ENCODE measurements at regions not wholly inside any gene's neighbourhood (a gene's known extent, or its start where the extent isn't known, plus 50 kb on each side); places are given as distances from the start of the nearest gene placed in this dataset.
A peak's percentile ranks its signal among the peaks of the same experiment; 100 is the strongest.

DNA sequence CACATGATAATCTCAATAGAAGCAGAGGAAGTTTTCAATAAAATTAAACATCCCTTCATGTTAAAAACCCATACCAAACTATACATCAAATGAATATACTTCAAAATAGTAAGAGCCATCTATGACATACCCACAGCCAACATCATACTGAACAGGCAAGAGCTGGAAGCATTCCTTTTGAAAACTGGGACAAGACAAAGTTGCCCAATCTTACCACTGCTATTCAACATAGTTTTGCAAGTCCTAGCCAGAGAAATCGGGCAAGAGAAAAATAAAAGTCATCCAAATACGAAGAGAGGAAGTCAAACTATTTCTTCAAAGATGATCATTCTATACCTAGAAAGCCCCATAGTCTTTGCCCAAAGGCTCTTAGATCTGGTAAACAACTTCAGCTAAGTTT lies 454.7 kb upstream of the PRICKLE1 start:
- no peak overlapping the region for H2AFZ ChIP-seq (ENCODE audit: low read length)
- H3K9me3 ChIP-seq (ENCODE audit: control insufficient read depth, insufficient read depth, low read depth, low read length): no peaks in the 10 kb centered on the region
- no peaks in the 10 kb centered on the region for H3K27me3 ChIP-seq (ENCODE audit: control insufficient read depth, insufficient read depth, low read length)
- H3K4me1 ChIP-seq (ENCODE audit: control insufficient read depth, extremely low read depth, insufficient read depth, low read length): no peaks in the 10 kb centered on the region
- no peak overlapping the region for H3K27ac ChIP-seq (ENCODE audit: insufficient read depth, low read length)
- H4K20me1 ChIP-seq (ENCODE audit: control insufficient read depth, extremely low read depth, insufficient read depth, low read length): no peaks in the 10 kb centered on the region
- H3K79me2 ChIP-seq (ENCODE audit: control insufficient read depth, insufficient read depth, low read length): no peaks in the 10 kb centered on the region
- TF ChIP-seq, protein P1, sequence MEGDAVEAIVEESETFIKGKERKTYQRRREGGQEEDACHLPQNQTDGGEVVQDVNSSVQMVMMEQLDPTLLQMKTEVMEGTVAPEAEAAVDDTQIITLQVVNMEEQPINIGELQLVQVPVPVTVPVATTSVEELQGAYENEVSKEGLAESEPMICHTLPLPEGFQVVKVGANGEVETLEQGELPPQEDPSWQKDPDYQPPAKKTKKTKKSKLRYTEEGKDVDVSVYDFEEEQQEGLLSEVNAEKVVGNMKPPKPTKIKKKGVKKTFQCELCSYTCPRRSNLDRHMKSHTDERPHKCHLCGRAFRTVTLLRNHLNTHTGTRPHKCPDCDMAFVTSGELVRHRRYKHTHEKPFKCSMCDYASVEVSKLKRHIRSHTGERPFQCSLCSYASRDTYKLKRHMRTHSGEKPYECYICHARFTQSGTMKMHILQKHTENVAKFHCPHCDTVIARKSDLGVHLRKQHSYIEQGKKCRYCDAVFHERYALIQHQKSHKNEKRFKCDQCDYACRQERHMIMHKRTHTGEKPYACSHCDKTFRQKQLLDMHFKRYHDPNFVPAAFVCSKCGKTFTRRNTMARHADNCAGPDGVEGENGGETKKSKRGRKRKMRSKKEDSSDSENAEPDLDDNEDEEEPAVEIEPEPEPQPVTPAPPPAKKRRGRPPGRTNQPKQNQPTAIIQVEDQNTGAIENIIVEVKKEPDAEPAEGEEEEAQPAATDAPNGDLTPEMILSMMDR (conservative IDR thresholded peaks at IDR 0.05 in 1 of 2, IDR thresholded peaks at IDR 0.05 in 1 of 2; ENCODE audit: low read depth in 1 of 2, low read length in 2 of 2): no peak
- TF ChIP-seq EZH2 (IDR thresholded peaks at IDR 0.05; ENCODE audit: low read length, missing control alignments): no peak
- no peak overlapping the region for H3K4me3 ChIP-seq (replicated peaks in 1 of 4; ENCODE audit: control extremely low read depth in 1 of 4, insufficient read depth in 1 of 4, low read depth in 3 of 4, low read length in 4 of 4)
- no peak overlapping the region for H3K4me2 ChIP-seq (ENCODE audit: extremely low read depth, insufficient read depth, low read length)
- DNase-seq (ENCODE audit: low read depth in 2 of 2): no peak
- H3K36me3 ChIP-seq (ENCODE audit: control insufficient read depth, insufficient read depth, low read length): no peaks in the 10 kb centered on the region
- H3K9ac ChIP-seq (ENCODE audit: insufficient read depth, low read length): no peak overlapping the region

DNA sequence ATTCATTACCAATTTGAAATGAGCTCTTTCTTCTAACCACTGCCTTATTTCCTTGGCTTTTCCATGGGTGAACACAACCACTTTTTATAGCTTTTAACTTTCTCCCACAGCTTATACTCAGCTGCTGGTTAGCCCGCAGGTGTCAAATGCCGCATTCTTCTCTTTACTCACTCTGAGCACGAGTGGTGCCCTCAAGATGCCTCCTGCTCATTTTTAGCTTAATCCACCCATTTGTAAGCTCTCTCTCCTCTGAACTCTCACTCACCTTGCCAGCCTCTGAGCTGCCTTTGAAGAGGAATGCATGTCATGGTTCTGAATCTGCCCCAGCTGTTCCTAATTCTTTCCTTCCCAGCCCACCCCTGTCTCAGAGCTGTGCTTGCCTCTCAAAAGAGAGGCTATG lies 449.4 kb upstream of the PRICKLE1 start:
- Histone ChIP-seq H3K36me3 (ENCODE audit: control insufficient read depth, insufficient read depth, low read length) (no peaks in the 10 kb centered on the region), H2AFZ (ENCODE audit: low read length) (no peak overlapping the region), H3K4me3 (replicated peaks in 1 of 4; ENCODE audit: control extremely low read depth in 1 of 4, insufficient read depth in 1 of 4, low read depth in 3 of 4, low read length in 4 of 4) (no peak overlapping the region), H3K27me3 (ENCODE audit: control insufficient read depth, insufficient read depth, low read length) (no peaks in the 10 kb centered on the region), H3K4me1 (ENCODE audit: control insufficient read depth, extremely low read depth, insufficient read depth, low read length) (no peaks in the 10 kb centered on the region), H3K27ac (ENCODE audit: insufficient read depth, low read length) (no peak overlapping the region), H3K9ac (ENCODE audit: insufficient read depth, low read length) (no peak overlapping the region), H4K20me1 (ENCODE audit: control insufficient read depth, extremely low read depth, insufficient read depth, low read length) (no peaks in the 10 kb centered on the region), H3K9me3 (ENCODE audit: control insufficient read depth, insufficient read depth, low read depth, low read length) (no peaks in the 10 kb centered on the region), H3K4me2 (ENCODE audit: extremely low read depth, insufficient read depth, low read length) (no peak overlapping the region), H3K79me2 (ENCODE audit: control insufficient read depth, insufficient read depth, low read length) (no peaks in the 10 kb centered on the region)
- TF ChIP-seq EZH2 (IDR thresholded peaks at IDR 0.05; ENCODE audit: low read length, missing control alignments): no peak
- TF ChIP-seq, protein P1 (conservative IDR thresholded peaks at IDR 0.05 in 1 of 2, IDR thresholded peaks at IDR 0.05 in 1 of 2; ENCODE audit: low read depth in 1 of 2, low read length in 2 of 2): no peak
- peak in 1 of 2 donors; percentile 31 for DNase-seq (ENCODE audit: low read depth in 2 of 2)

DNA sequence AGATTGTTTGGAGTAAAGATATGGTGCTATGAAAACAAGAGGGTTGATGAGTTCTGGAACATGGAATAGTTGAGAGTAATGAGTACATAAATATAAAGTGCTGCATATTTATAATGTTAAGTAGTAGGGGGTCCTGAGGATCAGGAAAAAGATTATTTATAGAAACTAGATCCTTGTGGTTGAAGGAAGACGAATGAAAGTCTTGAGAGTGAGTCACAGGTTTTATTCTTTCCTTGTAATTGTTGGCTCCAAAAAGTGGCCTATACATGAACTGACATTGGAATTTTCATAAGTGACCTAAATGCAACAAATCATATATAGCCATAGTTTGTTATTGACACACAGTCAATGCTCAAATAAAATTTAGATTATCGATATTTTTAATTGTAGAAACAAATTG lies 440.4 kb upstream of the PRICKLE1 start:
- Histone ChIP-seq H3K27me3 (ENCODE audit: control insufficient read depth, insufficient read depth, low read length) (no peaks in the 10 kb centered on the region), H2AFZ (ENCODE audit: low read length) (no peak overlapping the region), H3K4me1 (ENCODE audit: control insufficient read depth, extremely low read depth, insufficient read depth, low read length) (no peaks in the 10 kb centered on the region), H3K79me2 (ENCODE audit: control insufficient read depth, insufficient read depth, low read length) (no peaks in the 10 kb centered on the region), H3K4me3 (replicated peaks in 1 of 4; ENCODE audit: control extremely low read depth in 1 of 4, insufficient read depth in 1 of 4, low read depth in 3 of 4, low read length in 4 of 4) (no peak overlapping the region), H3K36me3 (ENCODE audit: control insufficient read depth, insufficient read depth, low read length) (no peaks in the 10 kb centered on the region), H3K4me2 (ENCODE audit: extremely low read depth, insufficient read depth, low read length) (no peak overlapping the region), H4K20me1 (ENCODE audit: control insufficient read depth, extremely low read depth, insufficient read depth, low read length) (no peaks in the 10 kb centered on the region), H3K27ac (ENCODE audit: insufficient read depth, low read length) (no peak overlapping the region), H3K9me3 (ENCODE audit: control insufficient read depth, insufficient read depth, low read depth, low read length) (no peaks in the 10 kb centered on the region), H3K9ac (ENCODE audit: insufficient read depth, low read length) (no peak overlapping the region)
- peak; percentile 42 to 80 for DNase-seq (ENCODE audit: low read depth in 2 of 2)
- TF ChIP-seq, protein P1 (conservative IDR thresholded peaks at IDR 0.05 in 1 of 2, IDR thresholded peaks at IDR 0.05 in 1 of 2; ENCODE audit: low read depth in 1 of 2, low read length in 2 of 2): no peak
- TF ChIP-seq EZH2 (IDR thresholded peaks at IDR 0.05; ENCODE audit: low read length, missing control alignments): no peak

Data from fibroblast of lung (primary cell).